ENCODE measurements at regions not wholly inside any gene's neighbourhood (a gene's known extent, or its start where the extent isn't known, plus 50 kb on each side); places are given as distances from the start of the nearest gene placed in this dataset.

DNA sequence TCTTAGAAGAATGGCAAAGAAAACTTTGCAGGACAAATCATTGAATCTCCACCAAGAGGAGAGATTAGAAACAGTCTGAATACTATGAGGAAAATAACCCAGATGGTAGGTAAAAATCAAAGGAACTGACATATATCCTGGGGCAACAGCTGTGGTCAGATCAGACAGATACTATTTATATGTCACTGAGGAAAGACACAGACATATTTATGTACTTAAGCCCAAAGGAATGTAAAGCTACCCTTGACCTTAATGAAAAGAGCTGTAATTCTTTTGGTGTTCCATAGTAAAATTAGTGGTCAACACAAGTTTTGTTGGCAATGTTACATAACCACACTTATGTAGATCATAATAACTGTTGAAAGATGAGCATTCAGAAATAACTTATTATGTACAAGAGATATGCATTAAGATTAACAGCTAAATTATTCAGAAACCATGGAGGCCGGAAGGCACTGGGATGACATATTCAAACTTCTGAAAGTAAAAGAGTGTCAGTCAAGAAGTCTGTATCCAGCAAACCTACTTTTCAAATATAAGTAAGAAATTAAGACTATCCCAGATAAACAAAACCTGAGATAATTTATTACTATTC is 166.1 kb upstream of the SAMSN1 start:
- H3K36me3 ChIP-seq (ENCODE audit: control insufficient read depth, insufficient read depth, low read length) = no peaks in the 10 kb centered on the region
- no peaks in the 10 kb centered on the region for H3K9me3 ChIP-seq (ENCODE audit: control insufficient read depth, low read length)
- H3K27ac ChIP-seq (ENCODE audit: insufficient read depth, low read depth, low read length, poor library complexity, severe bottlenecking) = no peak overlapping the region
- no peak overlapping the region for H3K4me3 ChIP-seq (ENCODE audit: insufficient read depth, low read depth, low read length)
- no peaks in the 10 kb centered on the region for H3K27me3 ChIP-seq (ENCODE audit: control insufficient read depth, insufficient read depth, low read length, poor library complexity, severe bottlenecking)
- 100% methylated on average over 1 of the region's 1 CpG; no CpG with 5 or more reads in 1 of the 2 experiments for WGBS, 2 experiments
- no peaks in the 10 kb centered on the region for H3K4me1 ChIP-seq (ENCODE audit: control insufficient read depth, insufficient read depth, low read length)

DNA sequence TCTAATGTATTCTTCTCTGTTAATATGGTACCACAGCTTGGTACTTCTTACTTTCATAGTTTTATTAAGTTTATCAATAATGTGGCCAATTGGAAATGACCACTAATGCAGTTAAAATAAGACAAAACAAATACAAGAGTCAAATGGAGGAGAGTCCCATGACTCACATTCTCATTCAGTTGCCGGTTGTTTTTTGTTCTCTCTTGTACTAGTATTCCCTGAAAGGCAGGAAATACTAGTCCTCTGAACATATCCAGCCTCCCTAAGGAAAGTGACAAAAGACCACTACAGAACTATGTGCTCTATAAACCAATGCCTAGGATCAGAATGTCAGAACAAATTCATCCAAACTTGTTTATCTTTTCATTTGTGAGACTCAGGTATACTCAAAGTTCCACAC is 165.2 kb upstream of the SAMSN1 start:
- WGBS, 2 experiments = 87 to 88% methylated on average over 1 of the region's 1 CpG
- no peaks in the 10 kb centered on the region for H3K9me3 ChIP-seq (ENCODE audit: control insufficient read depth, low read length)
- no peak overlapping the region for H3K27ac ChIP-seq (ENCODE audit: insufficient read depth, low read depth, low read length, poor library complexity, severe bottlenecking)
- H3K4me1 ChIP-seq (ENCODE audit: control insufficient read depth, insufficient read depth, low read length) = no peaks in the 10 kb centered on the region
- no peaks in the 10 kb centered on the region for H3K36me3 ChIP-seq (ENCODE audit: control insufficient read depth, insufficient read depth, low read length)
- H3K4me3 ChIP-seq (ENCODE audit: insufficient read depth, low read depth, low read length) = no peak overlapping the region
- H3K27me3 ChIP-seq (ENCODE audit: control insufficient read depth, insufficient read depth, low read length, poor library complexity, severe bottlenecking) = no peaks in the 10 kb centered on the region

GRCh38 chr21:14707511-14708020 is 161.5 kb upstream of the SAMSN1 start:
- Histone ChIP-seq H3K4me3 (ENCODE audit: insufficient read depth, low read depth, low read length) (no peak overlapping the region), H3K36me3 (ENCODE audit: control insufficient read depth, insufficient read depth, low read length) (no peaks in the 10 kb centered on the region), H3K27ac (ENCODE audit: insufficient read depth, low read depth, low read length, poor library complexity, severe bottlenecking) (no peak overlapping the region), H3K4me1 (ENCODE audit: control insufficient read depth, insufficient read depth, low read length) (no peaks in the 10 kb centered on the region), H3K9me3 (ENCODE audit: control insufficient read depth, low read length) (no peaks in the 10 kb centered on the region), H3K27me3 (ENCODE audit: control insufficient read depth, insufficient read depth, low read length, poor library complexity, severe bottlenecking) (no peaks in the 10 kb centered on the region)
- WGBS, 2 experiments = 83% methylated on average over 2 of the region's 2 CpGs; no CpG with 5 or more reads in 1 of the 2 experiments

- Histone ChIP-seq H3K9me3 (ENCODE audit: control insufficient read depth, low read length) (no peaks in the 10 kb centered on the region), H3K4me3 (ENCODE audit: insufficient read depth, low read depth, low read length) (no peak overlapping the region), H3K27me3 (ENCODE audit: control insufficient read depth, insufficient read depth, low read length, poor library complexity, severe bottlenecking) (no peaks in the 10 kb centered on the region), H3K36me3 (ENCODE audit: control insufficient read depth, insufficient read depth, low read length) (no peaks in the 10 kb centered on the region), H3K27ac (ENCODE audit: insufficient read depth, low read depth, low read length, poor library complexity, severe bottlenecking) (no peak overlapping the region), H3K4me1 (ENCODE audit: control insufficient read depth, insufficient read depth, low read length) (no peaks in the 10 kb centered on the region)
- 75 to 90% methylated on average over 4 to 6 of the region's 7 CpGs for WGBS, 2 experiments
These were observed 160.8 kb upstream of the SAMSN1 start for GRCh38 chr21:14706712-14707510.

DNA sequence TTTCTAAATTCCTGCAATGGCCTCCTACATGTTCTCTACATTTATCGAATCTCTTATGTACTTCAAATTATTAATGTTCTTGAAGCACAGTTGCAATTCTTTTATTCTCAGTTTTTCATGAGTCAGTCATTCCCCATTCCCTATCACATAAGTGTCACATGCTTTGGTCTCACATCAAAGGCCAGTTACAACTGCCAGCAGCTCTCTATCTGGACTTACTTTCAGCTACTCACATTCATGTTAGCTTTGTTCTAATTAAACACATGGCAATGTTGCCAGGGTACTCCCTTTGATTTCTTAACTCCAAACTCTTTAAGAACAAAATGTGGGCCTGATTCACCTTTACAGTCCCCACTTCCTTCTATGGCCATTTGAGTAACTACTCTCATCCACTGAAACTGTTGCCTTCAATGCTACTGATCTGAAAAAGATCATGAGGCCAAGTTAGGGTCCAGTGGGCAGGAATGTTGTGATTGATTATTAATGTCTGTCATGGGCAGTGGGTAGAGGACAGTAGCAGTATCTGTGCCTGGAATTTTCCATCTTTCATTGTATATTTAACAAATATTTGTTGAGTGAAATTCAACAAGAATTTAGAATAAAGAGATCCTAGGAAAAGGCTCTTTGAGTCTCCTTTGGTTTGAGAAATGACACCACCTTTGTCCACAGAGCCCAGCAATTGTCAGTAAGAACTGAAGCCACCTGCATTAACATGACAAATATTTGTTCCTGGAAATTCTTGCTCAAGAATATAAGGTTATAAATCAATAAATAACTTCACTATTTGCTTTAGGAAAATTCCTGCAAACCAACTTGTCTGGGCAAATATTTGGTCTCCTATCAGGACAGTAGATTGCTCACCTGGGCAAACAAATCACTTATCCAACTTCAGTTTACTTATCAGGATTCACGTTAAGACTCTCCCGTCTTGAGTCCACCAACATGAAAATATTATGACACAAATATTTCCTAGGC is 153.6 kb upstream of the SAMSN1 start:
- no peak overlapping the region for H3K27ac ChIP-seq (ENCODE audit: insufficient read depth, low read depth, low read length, poor library complexity, severe bottlenecking)

GRCh38 chr21:14697769-14698168 is 151.7 kb upstream of the SAMSN1 start:
- Histone ChIP-seq H3K27me3 (ENCODE audit: control insufficient read depth, insufficient read depth, low read length, poor library complexity, severe bottlenecking) (no peaks in the 10 kb centered on the region), H3K4me1 (ENCODE audit: control insufficient read depth, insufficient read depth, low read length) (no peaks in the 10 kb centered on the region), H3K4me3 (ENCODE audit: insufficient read depth, low read depth, low read length) (no peak overlapping the region), H3K27ac (ENCODE audit: insufficient read depth, low read depth, low read length, poor library complexity, severe bottlenecking) (no peak overlapping the region), H3K36me3 (ENCODE audit: control insufficient read depth, insufficient read depth, low read length) (no peaks in the 10 kb centered on the region), H3K9me3 (ENCODE audit: control insufficient read depth, low read length) (no peaks in the 10 kb centered on the region)
- WGBS, 2 experiments = 83 to 90% methylated on average over 1 of the region's 1 CpG

More for the DNA sequence above, 153.6 kb upstream of the SAMSN1 start:
- WGBS, 2 experiments = 94% methylated on average over 3 of the region's 3 CpGs
- no peak overlapping the region for H3K4me3 ChIP-seq (ENCODE audit: insufficient read depth, low read depth, low read length)
- no peaks in the 10 kb centered on the region for H3K4me1 ChIP-seq (ENCODE audit: control insufficient read depth, insufficient read depth, low read length)
- no peaks in the 10 kb centered on the region for H3K36me3 ChIP-seq (ENCODE audit: control insufficient read depth, insufficient read depth, low read length)
- no peaks in the 10 kb centered on the region for H3K9me3 ChIP-seq (ENCODE audit: control insufficient read depth, low read length)
- H3K27me3 ChIP-seq (ENCODE audit: control insufficient read depth, insufficient read depth, low read length, poor library complexity, severe bottlenecking) = no peaks in the 10 kb centered on the region

- no peaks in the 10 kb centered on the region for H3K4me1 ChIP-seq (ENCODE audit: control insufficient read depth, insufficient read depth, low read length)
- H3K27ac ChIP-seq (ENCODE audit: insufficient read depth, low read depth, low read length, poor library complexity, severe bottlenecking) = no peak overlapping the region
- H3K36me3 ChIP-seq (ENCODE audit: control insufficient read depth, insufficient read depth, low read length) = no peaks in the 10 kb centered on the region
- H3K4me3 ChIP-seq (ENCODE audit: insufficient read depth, low read depth, low read length) = no peak overlapping the region
- H3K9me3 ChIP-seq (ENCODE audit: control insufficient read depth, low read length) = no peaks in the 10 kb centered on the region
- no peaks in the 10 kb centered on the region for H3K27me3 ChIP-seq (ENCODE audit: control insufficient read depth, insufficient read depth, low read length, poor library complexity, severe bottlenecking)
- WGBS, 2 experiments = 94 to 100% methylated on average over 1 of the region's 1 CpG
These were observed 148.7 kb upstream of the SAMSN1 start for GRCh38 chr21:14694817-14695216.

GRCh38 chr21:14693997-14694396 is 147.9 kb upstream of the SAMSN1 start:
- H3K27ac ChIP-seq (ENCODE audit: insufficient read depth, low read depth, low read length, poor library complexity, severe bottlenecking) = no peak overlapping the region
- no peaks in the 10 kb centered on the region for H3K9me3 ChIP-seq (ENCODE audit: control insufficient read depth, low read length)
- no peaks in the 10 kb centered on the region for H3K27me3 ChIP-seq (ENCODE audit: control insufficient read depth, insufficient read depth, low read length, poor library complexity, severe bottlenecking)
- no peaks in the 10 kb centered on the region for H3K4me1 ChIP-seq (ENCODE audit: control insufficient read depth, insufficient read depth, low read length)
- 96 to 98% methylated on average over 2 of the region's 3 CpGs for WGBS, 2 experiments
- no peak overlapping the region for H3K4me3 ChIP-seq (ENCODE audit: insufficient read depth, low read depth, low read length)
- no peaks in the 10 kb centered on the region for H3K36me3 ChIP-seq (ENCODE audit: control insufficient read depth, insufficient read depth, low read length)

DNA sequence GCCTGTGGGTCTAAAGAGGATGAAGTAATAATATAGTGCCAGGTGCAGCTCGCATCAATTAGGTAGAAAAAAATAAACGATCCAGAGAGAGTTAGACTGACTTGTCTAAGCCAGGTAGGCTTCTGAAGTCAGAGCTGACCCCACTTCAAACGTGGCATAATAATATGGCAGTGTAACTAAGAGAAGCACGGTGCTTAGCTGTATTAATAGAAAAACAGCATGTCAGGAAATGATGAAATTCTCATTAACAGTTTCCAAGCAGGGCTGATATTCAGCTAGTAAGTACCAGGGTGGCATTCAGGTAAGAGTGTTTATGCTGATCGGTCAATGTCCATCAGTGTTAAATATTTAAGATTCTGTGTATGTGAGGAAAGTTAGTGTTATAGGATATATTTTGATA is 145.8 kb upstream of the SAMSN1 start:
- Histone ChIP-seq H3K27ac (ENCODE audit: insufficient read depth, low read depth, low read length, poor library complexity, severe bottlenecking) (no peak overlapping the region), H3K9me3 (ENCODE audit: control insufficient read depth, low read length) (no peaks in the 10 kb centered on the region), H3K27me3 (ENCODE audit: control insufficient read depth, insufficient read depth, low read length, poor library complexity, severe bottlenecking) (no peaks in the 10 kb centered on the region), H3K4me1 (ENCODE audit: control insufficient read depth, insufficient read depth, low read length) (no peaks in the 10 kb centered on the region), H3K36me3 (ENCODE audit: control insufficient read depth, insufficient read depth, low read length) (no peaks in the 10 kb centered on the region), H3K4me3 (ENCODE audit: insufficient read depth, low read depth, low read length) (no peak overlapping the region)
- 91 to 94% methylated on average over 5 of the region's 5 CpGs for WGBS, 2 experiments

All from ectodermal cell (in vitro differentiated cells).